GM12873 (cell line): ENCODE measurements at regions not wholly inside any gene's neighbourhood (a gene's known extent, or its start where the extent isn't known, plus 50 kb on each side); places are given as distances from the start of the nearest gene placed in this dataset.

Source experiments
- CTCF ChIP-seq: IDR thresholded peaks from 2 replicates; pipeline ENCODE4 v1.5.1; 2012; ENCODE audit warnings: low read depth, mild to moderate bottlenecking, moderate library complexity, low read length, control low read depth; ENCODE audit not compliant: insufficient read depth; ENCODE audit errors: missing control alignments

DNA sequence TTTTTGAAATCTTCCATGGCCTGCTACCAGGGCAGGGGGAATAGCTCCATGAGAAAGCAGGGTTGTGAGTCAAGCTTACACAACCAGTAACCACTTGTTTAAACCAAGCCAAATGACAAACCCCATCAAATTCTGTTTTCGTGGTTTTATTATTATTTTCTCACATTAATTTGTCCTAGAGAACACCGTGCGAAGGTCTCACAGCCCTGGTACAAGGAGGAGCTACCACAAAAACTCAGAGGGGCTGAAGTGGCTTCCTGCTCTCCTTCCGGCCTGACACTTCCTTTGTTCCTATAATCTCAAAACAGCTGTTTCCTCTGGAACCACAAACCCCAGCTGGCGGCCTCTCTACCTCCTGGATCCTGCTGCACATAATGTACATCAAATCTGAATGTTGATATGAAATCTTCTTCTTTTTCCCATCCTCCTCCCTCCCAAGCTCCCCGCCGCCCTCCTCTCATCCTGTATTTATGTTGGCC is 375.9 kb downstream of the MCTP2 start:
- no peak for TF ChIP-seq CTCF

DNA sequence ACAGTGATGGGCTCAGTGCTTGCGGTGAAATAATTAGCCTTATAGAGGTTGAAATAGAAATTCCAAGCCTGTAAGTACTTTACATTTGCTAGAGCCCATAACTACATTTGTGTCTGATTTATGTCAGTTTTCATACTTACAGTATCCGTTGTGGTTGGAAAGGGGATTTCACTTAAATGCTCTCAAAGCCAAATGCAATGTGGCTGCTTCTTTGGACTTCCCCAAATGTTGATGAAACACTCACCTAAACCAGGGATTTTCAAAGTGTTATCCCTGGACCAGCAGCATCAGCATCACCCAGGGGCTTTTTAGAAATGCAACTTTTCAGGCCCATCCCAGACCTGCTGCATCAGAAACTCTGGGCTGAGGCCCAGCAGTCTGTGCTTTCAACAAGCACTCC is 378.7 kb downstream of the MCTP2 start:
- TF ChIP-seq CTCF = no peak

GRCh38 chr15:94610485-94610884 is 379.1 kb downstream of the MCTP2 start:
- no peak for TF ChIP-seq CTCF

DNA sequence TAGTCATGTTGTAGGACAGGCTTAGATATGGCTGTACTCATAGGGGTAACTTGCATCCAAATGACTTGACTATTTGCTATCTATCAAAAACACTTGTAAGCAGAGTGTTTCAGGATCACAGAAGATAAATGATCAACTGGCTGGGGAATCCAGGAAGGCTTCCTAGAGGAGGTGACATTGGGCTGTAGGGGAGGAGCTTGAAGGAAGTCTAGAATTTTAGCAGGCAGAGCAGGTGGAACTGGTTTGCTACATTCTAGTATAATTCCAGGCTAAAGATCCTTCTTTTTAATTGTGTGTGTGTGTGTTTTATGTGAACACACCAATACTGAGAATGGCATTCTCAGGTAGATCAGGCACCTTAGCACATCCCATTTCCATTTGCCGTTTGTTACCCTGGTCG is 380.3 kb downstream of the MCTP2 start:
- no peak for TF ChIP-seq CTCF

DNA sequence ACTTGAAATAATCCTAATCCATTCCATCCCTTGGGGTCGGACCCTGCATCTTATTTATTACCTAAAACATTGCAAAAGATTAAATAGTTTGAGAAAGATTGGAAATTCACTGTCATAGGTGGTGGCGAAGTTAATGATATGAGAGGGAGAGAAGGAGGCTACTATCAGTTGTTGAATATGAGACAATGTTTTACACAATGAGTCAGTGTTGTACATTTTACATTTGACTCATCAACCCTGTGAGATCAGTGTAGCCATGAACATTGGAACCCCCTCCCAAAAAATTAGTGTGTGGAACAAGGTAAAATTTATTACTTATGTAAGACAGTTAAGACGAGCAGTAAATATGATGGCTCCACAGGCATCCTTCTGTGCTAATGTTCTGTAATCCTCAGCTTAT is 384.3 kb downstream of the MCTP2 start:
- no peak for TF ChIP-seq CTCF

DNA sequence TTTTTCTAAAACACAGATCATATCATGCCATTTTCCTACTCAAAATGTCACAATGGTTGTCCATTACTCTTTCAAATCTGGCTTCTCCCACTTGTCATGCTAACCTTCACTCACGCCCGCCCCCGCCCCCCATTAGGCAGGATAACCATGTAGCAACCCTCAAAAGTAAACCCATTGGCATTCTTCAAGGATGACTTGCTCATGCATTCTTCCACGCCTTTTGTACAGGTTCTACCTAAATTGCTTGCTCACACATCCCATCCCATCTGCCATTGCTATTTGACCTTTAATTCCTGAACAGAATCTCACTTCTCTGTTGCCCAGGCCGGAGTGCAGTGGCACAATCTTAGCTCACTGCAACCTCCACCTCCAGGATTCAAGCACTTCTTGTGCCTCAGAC is 389.3 kb downstream of the MCTP2 start:
- TF ChIP-seq CTCF = no peak

GRCh38 chr15:94621736-94622135 is 390.4 kb downstream of the MCTP2 start:
- TF ChIP-seq CTCF = no peak
